GM20000 (cell line): ENCODE measurements at regions not wholly inside any gene's neighbourhood (a gene's known extent, or its start where the extent isn't known, plus 50 kb on each side); places are given as distances from the start of the nearest gene placed in this dataset.

Source experiments
- DNase-seq: peaks from one replicate; pipeline ENCODE4 v3.0.0; 2012; ENCODE audit warnings: low spot score
- CTCF ChIP-seq: IDR thresholded peaks from 2 replicates; pipeline ENCODE4 v1.5.1; 2012; ENCODE audit warnings: mild to moderate bottlenecking, control low read depth; ENCODE audit errors: extremely low read depth, missing control alignments

DNA sequence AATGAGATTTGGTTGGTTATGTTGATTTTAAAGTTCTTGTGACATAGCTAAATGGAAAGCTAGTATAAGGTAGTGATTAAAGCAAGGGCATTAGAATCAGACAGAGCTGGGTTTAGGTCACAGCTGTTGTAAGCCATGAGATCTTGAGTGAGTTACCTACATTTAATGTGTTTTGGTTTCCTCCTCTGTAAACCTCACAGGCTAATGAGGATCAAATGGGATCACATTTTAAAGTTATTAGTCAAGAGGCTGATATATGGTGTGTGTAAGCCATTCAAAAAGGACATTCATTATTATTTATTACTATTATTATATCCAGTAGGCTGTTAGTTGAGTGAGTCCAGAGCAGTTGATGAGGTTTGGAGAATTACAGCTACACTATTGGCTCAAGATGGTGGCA, 416.2 kb downstream of the IRS1 start:
- DNase-seq, result no peak
- TF ChIP-seq CTCF, result no peak

- no peak for DNase-seq
- TF ChIP-seq CTCF, result no peak
Measured at GRCh38 chr2:226380679-226381078, 418.9 kb downstream of the IRS1 start.

DNA sequence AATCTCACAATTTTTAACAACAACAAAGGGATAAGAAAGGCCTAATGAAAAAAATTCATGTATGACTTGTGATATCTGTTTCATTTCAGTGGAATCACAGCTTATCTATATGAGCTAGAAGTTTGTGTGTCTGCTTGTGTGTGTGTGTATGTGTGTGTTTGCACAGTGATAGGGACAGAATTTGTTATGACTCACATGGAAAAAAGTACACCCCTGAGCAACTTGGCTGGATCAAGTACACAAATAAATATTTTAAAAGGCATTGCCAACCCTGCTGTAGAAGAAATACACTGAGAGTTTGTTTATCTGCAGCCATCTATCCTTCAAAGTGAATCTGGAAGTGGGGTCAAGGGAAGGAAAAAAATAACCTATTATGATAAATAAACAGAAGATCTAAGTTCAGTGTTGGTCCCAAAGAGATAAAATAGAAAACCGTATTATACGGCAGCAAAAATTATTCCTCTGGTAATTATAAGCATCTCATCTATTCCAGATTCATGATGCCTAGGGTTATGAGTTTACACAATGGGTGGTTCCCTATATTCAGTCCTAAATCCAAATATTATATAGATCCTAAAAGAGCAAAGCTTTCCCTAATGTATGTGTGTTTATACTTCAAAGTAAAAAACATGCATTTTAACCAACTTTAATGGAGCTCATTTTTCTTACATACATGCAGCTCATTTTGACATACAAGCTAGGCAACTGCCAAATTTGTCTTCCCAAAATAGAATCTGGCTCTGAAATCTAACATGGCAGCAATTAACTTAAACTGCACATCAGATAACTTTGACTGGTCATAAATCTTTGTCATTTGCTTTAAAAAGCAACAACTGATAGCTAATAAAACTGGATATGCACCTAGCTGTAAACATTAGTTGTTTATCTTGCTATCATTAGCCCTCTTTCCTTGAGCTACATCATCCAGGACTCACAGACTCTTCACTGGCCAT, 420.6 kb downstream of the IRS1 start:
- no peak for DNase-seq
- no peak for TF ChIP-seq CTCF

GRCh38 chr2:226376516-226377180, 423.0 kb downstream of the IRS1 start:
- no peak for TF ChIP-seq CTCF
- DNase-seq, result no peak

GRCh38 chr2:226366920-226367319, 432.7 kb downstream of the IRS1 start:
- DNase-seq, result no peak
- TF ChIP-seq CTCF, result no peak

DNA sequence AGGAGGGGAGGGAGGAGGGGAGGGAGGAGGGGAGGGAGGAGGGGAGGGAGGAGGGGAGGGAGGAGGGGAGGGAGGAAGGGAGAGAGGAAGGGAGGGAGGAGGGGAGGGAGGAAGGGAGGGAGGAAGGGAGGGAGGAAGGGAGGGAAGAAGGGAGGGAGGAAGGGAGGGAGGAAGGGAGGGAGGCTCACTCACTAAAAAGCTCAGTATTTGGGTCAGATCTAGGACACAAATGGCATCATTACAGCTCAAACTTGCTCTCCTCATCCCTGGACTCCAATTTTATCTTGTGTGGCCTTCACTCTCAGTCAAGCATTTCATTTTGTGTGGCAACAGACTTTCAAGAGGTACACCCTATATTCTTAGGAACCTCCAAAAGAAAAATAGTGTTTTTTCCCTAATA, 435.4 kb downstream of the IRS1 start:
- no peak for TF ChIP-seq CTCF

DNA sequence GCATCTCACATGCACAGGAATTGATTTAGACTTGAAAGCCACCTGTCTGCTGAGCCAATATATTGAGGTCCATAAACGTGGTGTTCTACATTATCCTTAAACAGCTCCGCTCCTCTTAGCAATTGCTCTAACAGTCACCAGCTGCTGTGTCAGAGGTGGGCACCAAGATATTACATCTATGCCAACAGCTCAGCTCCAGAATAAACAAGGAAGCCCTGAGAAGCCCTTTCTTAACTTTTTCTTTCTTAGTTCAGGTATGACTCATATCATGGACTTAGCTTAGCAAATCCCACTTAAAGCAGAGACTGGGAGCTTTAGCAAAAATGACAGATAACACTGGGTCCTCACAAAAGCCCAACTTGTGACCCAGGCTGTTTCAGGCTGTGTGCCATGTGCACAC, 436.6 kb downstream of the IRS1 start:
- TF ChIP-seq CTCF, result no peak
- no peak for DNase-seq

More for the DNA sequence above, 435.4 kb downstream of the IRS1 start:
- no peak for DNase-seq
